ENCODE measurements at regions not wholly inside any gene's neighbourhood (a gene's known extent, or its start where the extent isn't known, plus 50 kb on each side); places are given as distances from the start of the nearest gene placed in this dataset.

GRCh38 chr4:18566970-18567799 lies 545.6 kb upstream of the LCORL start (continued):
- TF ChIP-seq ZHX1 (CRISPR knock-in tag; IDR thresholded peaks at IDR 0.05; ENCODE audit: low read depth) = no peak
- no peak for TF ChIP-seq ZFP82 (CRISPR knock-in tag; IDR thresholded peaks at IDR 0.05; ENCODE audit: borderline replicate concordance)
- no peak for TF ChIP-seq HNF1A (IDR thresholded peaks at IDR 0.05; ENCODE audit: low read depth)
- peak; percentile 51; the same call in 1 of the 2 replicates for TF ChIP-seq HNF1A (CRISPR knock-in tag; IDR thresholded peaks at IDR 0.05; ENCODE audit: borderline replicate concordance)
- TF ChIP-seq HNRNPLL (IDR thresholded peaks at IDR 0.05; ENCODE audit: low read depth, low read length, poor library complexity, severe bottlenecking) = no peak
- peak; percentile 36 for TF ChIP-seq CBX1 (IDR thresholded peaks at IDR 0.05; ENCODE audit: low read depth)
- TF ChIP-seq ZNF552 (CRISPR knock-in tag; IDR thresholded peaks at IDR 0.05; ENCODE audit: borderline replicate concordance) = no peak
- TF ChIP-seq ZBTB7A (CRISPR knock-in tag; IDR thresholded peaks at IDR 0.05) = no peak
- TF ChIP-seq EHMT2 (IDR thresholded peaks at IDR 0.05; ENCODE audit: borderline replicate concordance, low read depth, low read length) = no peak; the same call in 1 of the 2 replicates
- peak; percentile 93 for TF ChIP-seq GATAD2A (CRISPR knock-in tag; IDR thresholded peaks at IDR 0.05)
- no peak for TF ChIP-seq ZFP36L1 (CRISPR knock-in tag; IDR thresholded peaks at IDR 0.05)
- no peak for TF ChIP-seq KDM3A (CRISPR knock-in tag; IDR thresholded peaks at IDR 0.05; ENCODE audit: low read depth)
- TF ChIP-seq SIX4 (CRISPR knock-in tag; IDR thresholded peaks at IDR 0.05) = peak; percentile 71
- 0 out of 2 replicates have a peak, but pooled peaks have one; percentile 48 for TF ChIP-seq GATAD1 (CRISPR knock-in tag; IDR thresholded peaks at IDR 0.05)
- peak; percentile 87 for TF ChIP-seq POGZ (CRISPR knock-in tag; IDR thresholded peaks at IDR 0.05)
- no peak for TF ChIP-seq NFRKB (IDR thresholded peaks at IDR 0.05)
- no peak for TF ChIP-seq ZZZ3 (CRISPR knock-in tag; IDR thresholded peaks at IDR 0.05; ENCODE audit: borderline replicate concordance)
- no peak for TF ChIP-seq ZNF230 (CRISPR knock-in tag; IDR thresholded peaks at IDR 0.05)
- TF ChIP-seq CENPT (CRISPR knock-in tag; IDR thresholded peaks at IDR 0.05; ENCODE audit: low read depth) = no peak
- TF ChIP-seq ELF1 (CRISPR knock-in tag; IDR thresholded peaks at IDR 0.05) = peak; percentile 60
- TF ChIP-seq FOSL1 (CRISPR knock-in tag; IDR thresholded peaks at IDR 0.05; ENCODE audit: borderline replicate concordance) = peak; percentile 96
- TF ChIP-seq ZNF839 (CRISPR knock-in tag; IDR thresholded peaks at IDR 0.05; ENCODE audit: borderline replicate concordance) = no peak
- TF ChIP-seq ZNF224 (CRISPR knock-in tag; IDR thresholded peaks at IDR 0.05) = no peak
- TF ChIP-seq MEIS1 (CRISPR knock-in tag; IDR thresholded peaks at IDR 0.05; ENCODE audit: borderline replicate concordance) = no peak
- TF ChIP-seq TEAD2 (CRISPR knock-in tag; IDR thresholded peaks at IDR 0.05) = no peak

All from HepG2 (cell line).